ENCODE measurements at regions not wholly inside any gene's neighbourhood (a gene's known extent, or its start where the extent isn't known, plus 50 kb on each side); places are given as distances from the start of the nearest gene placed in this dataset.

DNA sequence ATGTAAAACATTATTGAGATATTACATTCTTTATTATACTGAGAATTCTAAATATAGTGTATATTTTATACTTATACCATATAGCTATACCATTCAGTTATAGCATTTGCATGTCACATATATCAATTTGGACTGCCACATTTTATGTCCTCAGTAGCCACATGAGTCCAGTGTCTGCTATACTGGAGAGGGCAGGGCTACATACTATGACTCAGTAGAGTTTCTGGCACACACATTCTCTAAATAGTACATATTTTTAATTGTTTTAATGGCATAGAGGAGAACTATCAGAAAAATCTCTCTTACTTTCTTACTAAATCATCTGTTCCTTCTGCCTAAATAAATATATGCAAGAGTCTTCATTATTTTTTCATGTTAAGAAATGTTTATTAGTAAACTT is 55.4 kb upstream of the COL5A2 start:
- no peak for TF ChIP-seq EZH2phosphoT487 (IDR thresholded peaks at IDR 0.05)
- TF ChIP-seq, protein P1, sequence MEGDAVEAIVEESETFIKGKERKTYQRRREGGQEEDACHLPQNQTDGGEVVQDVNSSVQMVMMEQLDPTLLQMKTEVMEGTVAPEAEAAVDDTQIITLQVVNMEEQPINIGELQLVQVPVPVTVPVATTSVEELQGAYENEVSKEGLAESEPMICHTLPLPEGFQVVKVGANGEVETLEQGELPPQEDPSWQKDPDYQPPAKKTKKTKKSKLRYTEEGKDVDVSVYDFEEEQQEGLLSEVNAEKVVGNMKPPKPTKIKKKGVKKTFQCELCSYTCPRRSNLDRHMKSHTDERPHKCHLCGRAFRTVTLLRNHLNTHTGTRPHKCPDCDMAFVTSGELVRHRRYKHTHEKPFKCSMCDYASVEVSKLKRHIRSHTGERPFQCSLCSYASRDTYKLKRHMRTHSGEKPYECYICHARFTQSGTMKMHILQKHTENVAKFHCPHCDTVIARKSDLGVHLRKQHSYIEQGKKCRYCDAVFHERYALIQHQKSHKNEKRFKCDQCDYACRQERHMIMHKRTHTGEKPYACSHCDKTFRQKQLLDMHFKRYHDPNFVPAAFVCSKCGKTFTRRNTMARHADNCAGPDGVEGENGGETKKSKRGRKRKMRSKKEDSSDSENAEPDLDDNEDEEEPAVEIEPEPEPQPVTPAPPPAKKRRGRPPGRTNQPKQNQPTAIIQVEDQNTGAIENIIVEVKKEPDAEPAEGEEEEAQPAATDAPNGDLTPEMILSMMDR (IDR thresholded peaks at IDR 0.05), result no peak
